GM12891 (cell line): ENCODE measurements at regions not wholly inside any gene's neighbourhood (a gene's known extent, or its start where the extent isn't known, plus 50 kb on each side); places are given as distances from the start of the nearest gene placed in this dataset.

Source experiments
- DNase-seq: peaks from one replicate; pipeline ENCODE4 v3.0.0; 2011; ENCODE audit warnings: low spot score; ENCODE audit not compliant: insufficient read length
- FAIRE-seq: peaks from 2 replicates; lab custom pipeline; 2011; peaks lifted over from hg19 to GRCh38; lab: Jason Lieb, UNC
- PAX5 ChIP-seq: IDR thresholded peaks from 2 replicates; pipeline ENCODE4 v1.6.1; 2011; ENCODE audit warnings: low read length, moderate library complexity, mild to moderate bottlenecking; ENCODE audit not compliant: insufficient read depth, severe bottlenecking
- POLR2A ChIP-seq: IDR thresholded peaks from 2 replicates; pipeline ENCODE4 v1.6.1; 2011; ENCODE audit warnings: low read depth, low read length, control low read depth
- POLR2AphosphoS5 ChIP-seq: IDR thresholded peaks from 2 replicates; pipeline ENCODE4 v1.6.1; 2011; ENCODE audit warnings: low read depth, low read length, control low read depth
- POU2F2 ChIP-seq: IDR thresholded peaks from 2 replicates; pipeline ENCODE4 v1.6.1; 2011; ENCODE audit warnings: low read depth, mild to moderate bottlenecking, control low read depth, low read length, moderate library complexity
- SPI1 ChIP-seq: IDR thresholded peaks from 2 replicates; pipeline ENCODE4 v1.6.1; 2011; ENCODE audit warnings: low read depth, low read length, control low read depth
- TAF1 ChIP-seq: IDR thresholded peaks from 2 replicates; pipeline ENCODE4 v1.6.1; 2011; ENCODE audit warnings: low read depth, low read length, control low read depth

GRCh38 chr2:196260546-196260945 is 89.2 kb upstream of the STK17B start:
- no peak for DNase-seq
- TF ChIP-seq PAX5 (no peak), POLR2A (no peak), POLR2AphosphoS5 (no peak), SPI1 (no peak), TAF1 (no peak), POU2F2 (no peak)
- no peak for FAIRE-seq

GRCh38 chr2:196262606-196263005 is 91.2 kb upstream of the STK17B start:
- DNase-seq: no peak
- FAIRE-seq: no peak
- TF ChIP-seq POLR2AphosphoS5: no peak
- TF ChIP-seq TAF1: no peak
- TF ChIP-seq POLR2A: no peak; the same call in 1 of the 2 replicates
- TF ChIP-seq SPI1: no peak
- TF ChIP-seq POU2F2: no peak
- no peak for TF ChIP-seq PAX5

GRCh38 chr2:196263181-196263747 is 91.9 kb upstream of the STK17B start:
- FAIRE-seq (peak; percentile 93), DNase-seq (no peak)
- TF ChIP-seq POU2F2 (no peak), SPI1 (peak; percentile 87), POLR2AphosphoS5 (0 out of 2 replicates have a peak, but pooled peaks have one; percentile 16)

- no peak for DNase-seq
- no peak for FAIRE-seq
- TF ChIP-seq POLR2A: no peak
- TF ChIP-seq SPI1: no peak
- TF ChIP-seq TAF1: no peak
- no peak for TF ChIP-seq PAX5
- no peak for TF ChIP-seq POLR2AphosphoS5
- no peak for TF ChIP-seq POU2F2
These were observed 95.0 kb upstream of the STK17B start for GRCh38 chr2:196266351-196266750.

GRCh38 chr2:196266855-196267254 is 95.5 kb upstream of the STK17B start:
- DNase-seq: no peak
- no peak for TF ChIP-seq PAX5
- no peak for TF ChIP-seq POLR2AphosphoS5
- TF ChIP-seq POU2F2: no peak
- no peak for FAIRE-seq

GRCh38 chr2:196268025-196268424 is 96.6 kb upstream of the STK17B start:
- FAIRE-seq (peak; percentile 73), DNase-seq (no peak)
- TF ChIP-seq PAX5 (no peak), TAF1 (no peak), POLR2AphosphoS5 (no peak), POU2F2 (no peak)

- FAIRE-seq: peak; percentile 76
- TF ChIP-seq POLR2AphosphoS5 (no peak), SPI1 (peak; percentile 18; the same call in 1 of the 2 replicates), POU2F2 (no peak), PAX5 (no peak), TAF1 (no peak), POLR2A (no peak)
- no peak for DNase-seq
These were observed 97.4 kb upstream of the STK17B start for GRCh38 chr2:196268538-196269338.

- TF ChIP-seq POU2F2 (no peak), POLR2A (no peak), POLR2AphosphoS5 (no peak), TAF1 (no peak), PAX5 (no peak)
- no peak for FAIRE-seq
- no peak for DNase-seq
These were observed 100.4 kb upstream of the STK17B start for GRCh38 chr2:196271795-196272194.

GRCh38 chr2:196274387-196274809 is 103.0 kb upstream of the STK17B start:
- TF ChIP-seq POLR2A: no peak
- no peak for TF ChIP-seq TAF1
- TF ChIP-seq PAX5: no peak
- TF ChIP-seq POU2F2: no peak
- no peak for TF ChIP-seq SPI1
- TF ChIP-seq POLR2AphosphoS5: no peak
- DNase-seq: no peak
- FAIRE-seq: peak; percentile 92

- FAIRE-seq: peak; percentile 9
- no peak for TF ChIP-seq PAX5
- no peak for TF ChIP-seq SPI1
- TF ChIP-seq POU2F2: no peak
- no peak for TF ChIP-seq POLR2A
- TF ChIP-seq TAF1: no peak
- TF ChIP-seq POLR2AphosphoS5: no peak
- no peak for DNase-seq
These were observed 104.4 kb upstream of the STK17B start for GRCh38 chr2:196275646-196276352.
